ENCODE measurements at regions not wholly inside any gene's neighbourhood (a gene's known extent, or its start where the extent isn't known, plus 50 kb on each side); places are given as distances from the start of the nearest gene placed in this dataset.

GRCh38 chr21:28235169-28235895, 757.3 kb downstream of the LTN1 start:
- DNase-seq (ENCODE audit: low spot score): peak; percentile 5

- DNase-seq (ENCODE audit: low spot score): no peak
Measured at GRCh38 chr21:28234326-28234725, 758.4 kb downstream of the LTN1 start.

GRCh38 chr21:28233536-28234220, 759.0 kb downstream of the LTN1 start:
- DNase-seq (ENCODE audit: low spot score): no peak

- DNase-seq (ENCODE audit: low spot score): no peak
Measured at GRCh38 chr21:28230559-28230958, 762.1 kb downstream of the LTN1 start.

- DNase-seq (ENCODE audit: low spot score): no peak
Measured at GRCh38 chr21:28229814-28230213, 762.9 kb downstream of the LTN1 start.

GRCh38 chr21:28228636-28228995, 764.1 kb downstream of the LTN1 start:
- no peak for DNase-seq (ENCODE audit: low spot score)

- DNase-seq (ENCODE audit: low spot score): no peak
Measured at GRCh38 chr21:28227881-28228635, 764.6 kb downstream of the LTN1 start.

- DNase-seq (ENCODE audit: low spot score): no peak
Measured at GRCh38 chr21:28226563-28226962, 766.1 kb downstream of the LTN1 start.

GRCh38 chr21:28224191-28224726, 768.4 kb downstream of the LTN1 start:
- no peak for DNase-seq (ENCODE audit: low spot score)

- DNase-seq (ENCODE audit: low spot score): no peak
Measured at GRCh38 chr21:28221984-28222383, 770.7 kb downstream of the LTN1 start.

GRCh38 chr21:28220680-28221079, 772.0 kb downstream of the LTN1 start:
- DNase-seq (ENCODE audit: low spot score): no peak

- no peak for DNase-seq (ENCODE audit: low spot score)
Measured at GRCh38 chr21:28216976-28217523, 775.6 kb downstream of the LTN1 start.

- no peak for DNase-seq (ENCODE audit: low spot score)
Measured at GRCh38 chr21:28215214-28215954, 777.3 kb downstream of the LTN1 start.

GRCh38 chr21:28214786-28215185, 777.9 kb downstream of the LTN1 start:
- no peak for DNase-seq (ENCODE audit: low spot score)

GRCh38 chr21:28213261-28213660, 779.4 kb downstream of the LTN1 start:
- no peak for DNase-seq (ENCODE audit: low spot score)

- no peak for DNase-seq (ENCODE audit: low spot score)
Measured at GRCh38 chr21:28212061-28212460, 780.6 kb downstream of the LTN1 start.

- no peak for DNase-seq (ENCODE audit: low spot score)
Measured at GRCh38 chr21:28207436-28208173, 785.1 kb downstream of the LTN1 start.

GRCh38 chr21:28200726-28201125, 792.0 kb downstream of the LTN1 start:
- DNase-seq (ENCODE audit: low spot score): no peak

GRCh38 chr21:28196981-28197380, 795.7 kb downstream of the LTN1 start:
- DNase-seq (ENCODE audit: low spot score): no peak

- DNase-seq (ENCODE audit: low spot score): no peak
Measured at GRCh38 chr21:28193189-28193588, 799.5 kb downstream of the LTN1 start.

- DNase-seq (ENCODE audit: low spot score): no peak
Measured at GRCh38 chr21:28186604-28187003, 806.1 kb downstream of the LTN1 start.

Data from cerebellar cortex (tissue), 1 donor.